ENCODE measurements at regions not wholly inside any gene's neighbourhood (a gene's known extent, or its start where the extent isn't known, plus 50 kb on each side); places are given as distances from the start of the nearest gene placed in this dataset.

- ChIA-PET RAD21 (ENCODE audit: unreplicated experiment) (no interaction called here), SMC1A (ENCODE audit: uncharacterized antibody, unreplicated experiment) (no interaction called here), POLR2A (no interaction called here), CTCF (no interaction called here)
- ATAC-seq = peak; percentile 76
- Histone ChIP-seq H3K4me2 (ENCODE audit: control insufficient read depth, insufficient read depth) (no peak overlapping the region), H2AFZ (ENCODE audit: control insufficient read depth, low read depth, low read length) (no peak overlapping the region), H3K79me2 (ENCODE audit: control insufficient read depth, insufficient read depth, low read length) (no peaks in the 10 kb centered on the region), H3K36me3 (ENCODE audit: control insufficient read depth in 2 of 2, insufficient read depth in 2 of 2, low read length in 1 of 2) (no peaks in the 10 kb centered on the region), H3K9me3 (replicated peaks; ENCODE audit: control insufficient read depth, insufficient read depth, low read length) (no peaks in the 10 kb centered on the region), H3K9ac (ENCODE audit: control insufficient read depth, insufficient read depth, low read length) (no peak overlapping the region), H3K4me1 (ENCODE audit: control insufficient read depth, insufficient read depth, low read length) (no peaks in the 10 kb centered on the region), H3K4me3 (no peak overlapping the region), H4K20me1 (ENCODE audit: control insufficient read depth, insufficient read depth) (no peaks in the 10 kb centered on the region), H3K27me3 (replicated peaks in 1 of 2; ENCODE audit: control insufficient read depth in 2 of 2, insufficient read depth in 2 of 2, low read length in 1 of 2) (peaks cover 0 to 4% of the 10 kb centered on the region in 2 experiments; a peak in 2 of 4 replicates), H3K27ac (ENCODE audit: control insufficient read depth, insufficient read depth) (no peak overlapping the region)
- WGBS (ENCODE audit: insufficient coverage, insufficient replicate concordance, low lambda C conversion rate, missing lambda C conversion rate) = 25% methylated on average over 4 of the region's 4 CpGs
- BruUV-seq (replicated peaks) = no TSS peak
- no peak for TF ChIP-seq ZNF687 (IDR thresholded peaks at IDR 0.05)
- no peak for TF ChIP-seq POLR2AphosphoS2 (IDR thresholded peaks at IDR 0.05; ENCODE audit: low read depth, low read length)
- TF ChIP-seq IKZF1 (conservative IDR thresholded peaks at IDR 0.05) = no peak
- TF ChIP-seq NRF1 (conservative IDR thresholded peaks at IDR 0.05; ENCODE audit: low read depth, low read length) = no peak
- TF ChIP-seq CTCF (IDR thresholded peaks at IDR 0.05 in 2 of 3, conservative IDR thresholded peaks at IDR 0.05 in 1 of 3; ENCODE audit: control insufficient read depth in 2 of 3, extremely low read depth in 1 of 3, insufficient read depth in 1 of 3, low read depth in 3 of 3, low read length in 3 of 3) = no peak
- no peak for TF ChIP-seq RB1 (IDR thresholded peaks at IDR 0.05; ENCODE audit: borderline replicate concordance)
- no peak for TF ChIP-seq EP300 (IDR thresholded peaks at IDR 0.05; ENCODE audit: borderline replicate concordance in 1 of 2, control insufficient read depth in 1 of 2, low read depth in 2 of 2, low read length in 2 of 2)
- no peak for TF ChIP-seq ZBTB40 (IDR thresholded peaks at IDR 0.05; ENCODE audit: borderline replicate concordance)
- no peak for DNase-seq (ENCODE audit: low read depth, low spot score)
- in situ Hi-C loops (cut with MboI) (no loop called here), intact Hi-C loops (cut with micrococcal nuclease; ENCODE audit: unreplicated experiment) (no loop called here)
- no peak for FAIRE-seq
Observed at GRCh38 chr10:29957907-29958331, 101.5 kb downstream of the JCAD start.
